ENCODE measurements at regions not wholly inside any gene's neighbourhood (a gene's known extent, or its start where the extent isn't known, plus 50 kb on each side); places are given as distances from the start of the nearest gene placed in this dataset.

DNA sequence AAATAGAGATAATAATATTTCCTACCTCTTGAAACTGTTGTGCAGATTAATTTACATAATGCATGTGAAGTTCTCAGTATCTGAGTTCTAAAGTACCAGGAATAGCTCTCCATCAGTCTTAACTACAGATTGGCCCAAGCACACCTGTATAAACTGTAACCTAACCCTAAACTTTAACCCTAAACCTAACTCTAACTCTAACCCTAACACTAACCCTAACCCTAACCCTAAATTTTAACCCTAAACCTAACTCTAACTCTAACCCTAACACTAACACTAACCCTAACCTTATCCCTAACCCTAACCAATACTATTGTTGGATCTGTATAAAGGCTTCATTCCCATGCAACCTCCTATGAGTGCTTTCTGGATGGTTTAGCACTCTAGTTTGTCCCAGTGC is 1445.9 kb upstream of the TENM4 start:
- no peak for DNase-seq

DNA sequence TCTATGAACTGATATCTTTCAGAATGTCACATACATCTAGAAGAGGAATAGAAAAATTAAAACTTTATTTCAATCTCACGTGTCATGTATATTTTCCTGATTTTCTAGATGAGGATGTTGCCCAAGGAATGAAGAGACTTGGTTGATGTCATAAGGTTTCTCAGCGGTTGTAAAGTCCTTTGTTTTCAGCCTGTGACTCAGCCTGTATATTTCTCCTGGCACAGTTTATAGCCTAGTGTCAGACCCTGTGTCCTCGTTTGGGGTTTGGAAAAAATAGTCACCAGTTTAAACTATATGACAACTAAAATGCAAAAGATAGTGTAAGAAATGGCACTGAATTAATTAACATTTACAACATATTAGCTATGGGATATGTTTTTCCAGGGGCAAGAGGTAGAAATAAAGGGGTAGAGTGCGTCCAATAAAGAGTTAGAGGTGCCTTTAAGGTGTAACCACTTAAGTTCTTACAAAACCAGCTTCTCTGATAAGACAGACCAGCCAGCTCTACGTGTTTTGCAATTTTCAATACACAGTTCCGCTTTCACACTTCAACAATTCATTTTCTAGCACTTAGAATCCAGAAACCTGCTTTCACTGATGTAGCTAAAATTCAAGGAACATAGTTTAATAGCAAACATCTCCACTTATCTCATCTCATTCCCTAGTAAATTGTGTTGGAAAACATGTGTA is 1432.6 kb upstream of the TENM4 start:
- DNase-seq: no peak

DNA sequence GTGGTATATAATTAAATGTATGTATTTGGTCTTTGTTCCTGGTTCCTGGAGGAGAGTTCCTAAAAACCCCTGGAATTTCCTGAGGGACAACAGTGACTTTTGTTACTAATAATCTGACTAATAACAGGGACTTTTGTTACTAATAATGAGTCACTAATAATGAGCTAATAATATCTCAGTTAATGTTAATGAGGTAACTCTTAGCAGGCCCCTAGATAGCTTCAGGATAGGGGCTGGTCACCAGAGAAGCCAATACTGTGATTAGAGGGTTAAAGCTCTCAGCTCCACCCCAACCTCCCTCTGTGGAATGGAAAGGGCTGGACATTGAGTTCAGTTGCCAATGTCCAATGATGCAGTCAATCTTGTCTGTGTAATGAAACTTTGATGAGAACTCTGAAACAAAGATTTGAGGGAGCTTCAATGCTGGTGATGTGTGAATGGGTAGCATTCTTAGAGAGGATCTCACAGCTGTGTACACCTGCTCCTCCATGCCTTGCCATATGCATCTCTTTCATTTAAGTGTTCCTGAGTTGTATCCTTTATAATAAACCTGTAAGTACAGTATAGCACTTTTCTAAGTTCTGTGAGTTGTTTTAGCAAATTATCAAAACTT is 1431.4 kb upstream of the TENM4 start:
- DNase-seq: no peak

DNA sequence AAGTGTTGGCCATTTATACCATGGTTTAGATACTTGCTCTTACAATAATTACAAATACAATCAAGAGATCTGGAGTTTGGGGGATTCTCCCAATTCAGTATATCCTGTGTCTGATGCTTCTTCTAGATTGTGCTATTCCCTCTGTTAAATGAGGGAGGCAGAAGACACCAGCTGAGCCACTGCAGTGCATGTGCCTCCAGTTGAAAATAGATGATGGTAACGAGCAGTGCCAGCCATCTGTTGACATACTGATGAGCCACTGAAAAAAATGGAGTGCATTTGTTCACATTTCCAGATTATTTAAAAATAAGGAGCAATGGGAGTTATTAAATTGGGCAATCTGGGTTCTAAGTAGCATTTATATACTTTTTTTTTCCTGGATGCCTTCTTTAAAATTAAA is 1428.0 kb upstream of the TENM4 start:
- no peak for DNase-seq

GRCh38 chr11:80862011-80862410 is 1421.2 kb upstream of the TENM4 start:
- DNase-seq: no peak

DNA sequence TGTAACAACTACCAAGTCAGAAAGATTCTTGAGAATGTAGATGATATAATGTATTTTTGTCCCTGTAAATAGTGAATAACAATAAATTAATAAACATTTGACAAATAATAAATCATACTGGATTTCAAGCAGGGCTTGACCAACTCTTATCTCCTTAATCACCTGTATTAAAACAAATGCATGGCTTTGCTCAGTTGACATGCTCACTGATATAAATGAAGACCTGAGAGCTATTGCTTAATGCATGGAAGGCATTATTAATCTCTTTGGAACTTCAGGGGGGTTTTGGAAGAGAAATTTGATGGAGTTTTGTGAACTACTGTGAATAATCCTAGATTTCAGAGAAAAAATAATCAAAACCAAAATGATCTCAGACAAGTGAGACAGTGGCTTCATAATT is 1420.4 kb upstream of the TENM4 start:
- no peak for DNase-seq

DNA sequence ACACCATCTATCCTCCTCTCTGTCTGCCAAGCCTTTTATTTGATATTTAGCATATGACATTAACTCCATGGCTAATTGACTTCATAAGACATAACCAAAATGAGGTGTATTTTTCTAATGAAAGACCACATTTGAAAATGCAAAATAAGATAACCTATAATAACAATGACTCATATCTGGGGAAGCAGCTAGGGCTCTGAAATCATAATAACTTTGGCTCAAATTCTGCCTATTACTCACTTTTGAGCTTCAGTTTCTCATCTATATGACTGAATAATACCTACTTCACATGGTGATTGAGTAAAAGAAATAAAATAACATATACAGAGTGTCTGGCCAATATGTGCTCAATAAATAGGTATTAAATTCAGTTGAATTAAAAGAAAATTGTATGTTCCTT is 1419.8 kb upstream of the TENM4 start:
- DNase-seq: no peak

DNA sequence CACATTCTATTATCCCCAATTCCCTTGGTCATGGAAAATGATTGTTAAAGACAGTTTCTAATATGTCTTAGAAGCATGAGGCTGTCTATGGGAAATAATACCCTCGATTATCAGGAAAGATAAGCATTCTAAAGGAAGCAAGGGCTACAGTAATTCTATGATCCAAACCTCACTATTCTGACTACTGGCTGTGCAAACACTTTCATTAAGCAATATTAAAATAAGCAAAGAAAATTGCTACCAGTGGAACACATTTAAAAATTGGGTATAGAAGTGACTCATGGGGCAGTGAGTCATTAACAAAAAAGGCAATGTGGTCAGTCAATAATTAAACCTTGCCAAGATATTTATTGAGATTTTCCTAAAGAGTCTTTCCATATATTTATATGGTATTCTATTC is 1415.2 kb upstream of the TENM4 start:
- no peak for DNase-seq

GRCh38 chr11:80855426-80855825 is 1414.6 kb upstream of the TENM4 start:
- DNase-seq: no peak

DNA sequence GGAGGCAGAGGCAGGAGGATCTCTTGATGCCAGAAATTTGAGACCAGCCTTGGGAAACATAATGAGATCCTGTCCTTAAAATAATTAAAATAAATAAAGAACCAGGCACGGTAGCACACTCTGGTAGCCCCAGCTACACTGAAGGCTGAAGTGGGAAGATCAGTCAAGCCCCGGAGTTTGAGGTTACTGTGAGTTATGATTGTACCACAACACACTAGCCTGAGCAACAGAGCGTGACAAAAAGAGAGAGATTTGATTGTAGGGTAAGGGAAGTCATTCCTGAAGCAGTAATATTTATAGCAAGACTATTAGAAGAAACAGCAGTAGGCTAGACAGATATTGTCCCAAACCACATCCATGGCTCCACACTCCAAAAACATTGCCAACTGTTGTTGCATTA is 1408.4 kb upstream of the TENM4 start:
- no peak for DNase-seq

DNA sequence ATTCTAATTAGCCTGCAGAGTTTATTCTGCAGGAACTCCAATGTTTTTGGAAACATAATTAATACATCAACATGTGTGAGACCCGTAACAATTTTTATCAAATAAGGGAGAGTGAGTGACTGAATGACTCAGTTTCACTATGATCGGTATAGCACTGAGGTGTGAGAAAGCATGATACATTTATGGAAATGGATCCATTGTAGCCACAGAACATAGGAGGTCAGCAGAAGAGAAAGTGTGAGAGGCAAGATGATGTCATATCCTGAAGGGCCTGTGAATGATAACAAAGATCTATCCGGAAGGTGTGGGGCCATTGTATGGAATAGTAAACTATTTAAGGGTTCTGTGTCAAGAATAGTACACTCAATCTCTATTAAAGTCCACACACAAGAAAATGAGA is 1406.1 kb upstream of the TENM4 start:
- no peak for DNase-seq

DNA sequence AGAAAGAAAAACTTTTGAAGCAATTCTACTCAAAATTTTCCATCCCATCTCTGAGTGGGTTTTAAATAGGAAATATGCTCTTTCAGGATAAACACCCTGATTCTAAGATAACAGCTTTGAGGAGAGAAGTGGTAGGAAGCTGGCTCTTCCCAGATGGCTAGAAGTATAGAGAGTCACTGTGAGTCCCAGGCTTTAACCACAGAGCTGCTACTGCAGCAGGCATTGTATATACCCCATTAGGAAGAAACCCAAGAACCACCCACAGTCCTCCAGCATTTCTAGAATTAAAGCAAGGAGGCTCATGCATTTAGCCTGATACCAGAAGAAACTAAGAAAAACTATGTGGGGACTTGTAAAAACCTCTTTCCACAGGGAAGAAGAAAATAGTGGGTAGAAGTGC is 1405.6 kb upstream of the TENM4 start:
- DNase-seq: no peak

- DNase-seq: no peak
Measured at GRCh38 chr11:80844110-80844819, 1403.4 kb upstream of the TENM4 start.

- no peak for DNase-seq
Measured at GRCh38 chr11:80843266-80843974, 1402.6 kb upstream of the TENM4 start.

GRCh38 chr11:80842246-80842645 is 1401.4 kb upstream of the TENM4 start:
- no peak for DNase-seq

- DNase-seq: no peak
Measured at GRCh38 chr11:80841675-80842074, 1400.8 kb upstream of the TENM4 start.

- DNase-seq: no peak
Measured at GRCh38 chr11:80838153-80838552, 1397.3 kb upstream of the TENM4 start.

DNA sequence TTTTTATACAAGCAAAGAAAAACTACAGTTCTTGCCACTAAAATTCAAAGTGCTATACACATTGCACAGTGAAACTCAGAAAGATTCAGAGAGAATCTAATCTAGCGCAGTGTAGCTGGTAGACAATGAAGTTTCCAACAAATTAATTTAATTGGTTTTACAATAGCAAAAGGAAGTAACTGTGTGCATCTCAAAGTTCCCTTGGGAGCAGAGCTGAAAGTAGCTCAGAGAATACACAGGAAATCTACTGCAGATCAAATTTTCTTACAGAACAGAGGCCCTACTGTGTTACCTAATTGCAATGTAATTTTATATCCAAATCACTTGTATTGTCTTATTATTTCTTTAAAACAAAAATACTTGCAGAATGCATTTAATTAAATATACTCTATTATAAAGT is 1396.2 kb upstream of the TENM4 start:
- DNase-seq: no peak

- DNase-seq: no peak
Measured at GRCh38 chr11:80831374-80831773, 1390.5 kb upstream of the TENM4 start.

DNA sequence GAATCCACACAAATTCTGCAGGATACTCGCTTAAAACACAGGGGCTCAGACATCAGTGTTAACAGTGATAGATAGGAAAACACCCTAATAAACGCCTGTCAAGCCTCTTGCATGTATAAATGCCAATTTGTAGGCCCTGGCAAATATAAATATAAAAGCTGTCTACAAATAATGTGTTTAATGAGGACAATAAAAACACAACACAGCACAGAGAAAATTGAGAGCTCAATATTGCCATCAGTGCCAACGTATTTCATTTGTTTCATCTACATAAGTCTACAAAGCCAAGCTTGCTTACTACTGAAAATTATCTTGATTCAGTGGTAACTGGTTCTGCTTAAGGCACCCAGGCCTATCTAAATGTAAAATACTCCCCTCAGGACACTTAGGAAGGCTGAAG is 1387.0 kb upstream of the TENM4 start:
- DNase-seq: no peak

- DNase-seq: no peak
Measured at GRCh38 chr11:80826808-80827207, 1386.0 kb upstream of the TENM4 start.

DNA sequence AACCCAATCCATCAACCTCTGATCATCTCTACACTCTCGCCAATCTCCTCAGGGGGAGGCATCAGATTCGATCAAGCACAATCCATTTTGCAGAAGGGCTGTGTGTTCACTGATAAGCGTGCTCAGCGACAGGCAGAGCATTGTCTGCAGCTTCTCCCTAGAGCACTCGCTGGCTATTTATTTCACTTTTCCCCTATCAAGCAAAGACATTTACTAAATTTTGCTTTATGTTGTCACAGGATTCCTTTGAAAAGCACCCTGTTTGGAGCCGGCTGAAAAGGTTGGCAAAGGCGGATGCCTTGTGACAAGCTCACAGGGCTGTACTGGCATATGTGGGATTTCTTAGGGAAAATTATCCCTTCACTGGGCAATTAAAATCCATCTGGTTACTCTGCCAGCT is 1381.5 kb upstream of the TENM4 start:
- DNase-seq: no peak

GRCh38 chr11:80819271-80819670 is 1378.4 kb upstream of the TENM4 start:
- no peak for DNase-seq

GRCh38 chr11:80816966-80817365 is 1376.1 kb upstream of the TENM4 start:
- DNase-seq: no peak

Measured in NCI-H1417 treated with DMSO at 0.1 percent for 48 hours (cell line).